Muscle layer of duodenum (tissue), 2 donors: ENCODE measurements at regions not wholly inside any gene's neighbourhood (a gene's known extent, or its start where the extent isn't known, plus 50 kb on each side); places are given as distances from the start of the nearest gene placed in this dataset.
A peak's percentile ranks its signal among the peaks of the same experiment; 100 is the strongest.

Experiments
- H3K27ac ChIP-seq: one replicate; pipeline ENCODE4 v1.7.0; 2013; ENCODE audit warnings: mild to moderate bottlenecking, low read length
- H3K27me3 ChIP-seq: one replicate; pipeline ENCODE4 v1.7.0; 2013; ENCODE audit warnings: low read depth, mild to moderate bottlenecking, control low read depth, low read length
- H3K36me3 ChIP-seq, 2 donors: one replicate each; pipeline ENCODE4 v1.7.0; 2013; ENCODE audit warnings: low read length in 2 of 2, control low read depth in 1 of 2, mild to moderate bottlenecking in 1 of 2; ENCODE audit not compliant: insufficient read depth in 2 of 2, control insufficient read depth in 1 of 2
- H3K4me1 ChIP-seq, 2 donors: one replicate each; pipeline ENCODE4 v1.7.0; 2013; ENCODE audit warnings: low read length in 2 of 2, mild to moderate bottlenecking in 2 of 2, control low read depth in 1 of 2, moderate library complexity in 1 of 2; ENCODE audit not compliant: insufficient read depth in 2 of 2, control insufficient read depth in 1 of 2
- H3K4me3 ChIP-seq, 2 donors: one replicate each; pipeline ENCODE4 v1.7.0; 2013; ENCODE audit warnings: low read length in 2 of 2, low read depth in 1 of 2, mild to moderate bottlenecking in 1 of 2
- H3K9me3 ChIP-seq, 2 donors: one replicate each; pipeline ENCODE4 v1.7.0; 2013; ENCODE audit warnings: low read length in 2 of 2, control low read depth in 1 of 2, mild to moderate bottlenecking in 1 of 2; ENCODE audit not compliant: control insufficient read depth in 1 of 2
- donor health status: healthy.

DNA sequence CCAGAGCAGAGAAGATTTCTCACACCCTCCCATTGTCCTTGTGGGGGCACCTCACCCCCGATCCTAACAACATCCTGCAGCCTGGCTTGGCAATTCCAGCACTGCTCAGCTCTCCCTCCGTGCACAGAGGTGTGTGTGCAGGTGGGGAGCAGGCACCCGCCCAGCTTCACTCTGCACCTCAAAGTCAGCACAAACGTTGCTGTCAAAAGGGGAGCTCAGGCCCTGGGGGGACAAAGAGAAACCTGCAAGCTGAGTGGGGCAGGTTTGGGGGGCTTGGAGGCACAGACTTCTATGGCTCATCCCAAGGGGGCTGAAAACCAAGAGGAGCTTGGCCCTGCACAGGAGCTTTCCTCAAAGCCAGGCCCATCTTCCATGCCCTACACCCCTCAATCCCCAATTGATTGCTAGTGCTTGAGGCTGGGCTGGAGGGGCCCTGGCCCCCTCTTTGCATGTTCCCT, 231.9 kb upstream of the TNRC6C start:
- Histone ChIP-seq H3K4me3 (no peak overlapping the region), H3K9me3 (peaks cover 0 to 3% of the 10 kb centered on the region in 2 donors), H3K4me1 (peaks cover 5 to 15% of the 10 kb centered on the region in 2 donors), H3K27ac (no peak overlapping the region), H3K36me3 (no peaks in the 10 kb centered on the region), H3K27me3 (no peaks in the 10 kb centered on the region)

- H3K27me3 ChIP-seq, result no peaks in the 10 kb centered on the region
- no peak overlapping the region for H3K4me3 ChIP-seq
- H3K4me1 ChIP-seq, result peaks cover 5 to 15% of the 10 kb centered on the region in 2 donors
- H3K9me3 ChIP-seq, result peaks cover 0 to 6% of the 10 kb centered on the region in 2 donors
- H3K36me3 ChIP-seq, result no peaks in the 10 kb centered on the region
- H3K27ac ChIP-seq, result no peak overlapping the region
Measured at GRCh38 chr17:77727037-77727615, 231.4 kb upstream of the TNRC6C start.

- Histone ChIP-seq H3K27ac (peak overlapping the region; percentile 20), H3K9me3 (peaks cover 5 to 17% of the 10 kb centered on the region in 2 donors), H3K4me1 (peaks cover 5 to 15% of the 10 kb centered on the region in 2 donors), H3K36me3 (no peaks in the 10 kb centered on the region), H3K27me3 (no peaks in the 10 kb centered on the region), H3K4me3 (no peak overlapping the region)
Measured at GRCh38 chr17:77728474-77728795, 230.1 kb upstream of the TNRC6C start.

GRCh38 chr17:77728871-77729270, 229.6 kb upstream of the TNRC6C start:
- no peaks in the 10 kb centered on the region for H3K36me3 ChIP-seq
- peaks cover 5 to 17% of the 10 kb centered on the region in 2 donors for H3K9me3 ChIP-seq
- H3K4me1 ChIP-seq, result peaks cover 5 to 20% of the 10 kb centered on the region in 2 donors
- no peak overlapping the region for H3K27ac ChIP-seq
- H3K27me3 ChIP-seq, result no peaks in the 10 kb centered on the region
- no peak overlapping the region for H3K4me3 ChIP-seq

DNA sequence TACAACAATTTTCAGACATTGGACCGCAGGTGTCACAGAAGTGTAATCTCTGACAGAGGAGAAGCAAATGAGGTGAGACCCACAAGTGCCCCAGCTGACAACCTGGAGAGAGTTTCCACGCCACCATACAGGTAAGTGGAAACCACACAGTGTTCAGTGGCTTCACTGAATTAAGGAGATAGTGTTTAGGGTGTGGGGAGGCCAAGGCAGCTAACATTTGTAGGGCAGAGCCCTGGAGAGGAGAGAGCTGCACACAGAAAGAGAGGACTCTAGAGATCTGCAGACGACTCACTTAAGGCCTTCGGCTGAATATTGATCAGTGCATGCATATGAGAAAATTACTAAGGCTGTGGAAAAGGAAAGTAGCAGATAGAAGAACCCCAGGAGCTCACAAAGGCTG, 228.9 kb upstream of the TNRC6C start:
- no peaks in the 10 kb centered on the region for H3K36me3 ChIP-seq
- peaks cover 5 to 17% of the 10 kb centered on the region in 2 donors for H3K9me3 ChIP-seq
- no peak overlapping the region for H3K4me3 ChIP-seq
- no peaks in the 10 kb centered on the region for H3K27me3 ChIP-seq
- peaks cover 5 to 27% of the 10 kb centered on the region in 2 donors for H3K4me1 ChIP-seq
- H3K27ac ChIP-seq, result no peak overlapping the region

- Histone ChIP-seq H3K4me3 (no peak overlapping the region), H3K9me3 (peaks cover 5 to 17% of the 10 kb centered on the region in 2 donors), H3K27ac (no peak overlapping the region), H3K27me3 (no peaks in the 10 kb centered on the region), H3K36me3 (no peaks in the 10 kb centered on the region), H3K4me1 (peaks cover 12 to 35% of the 10 kb centered on the region in 2 donors)
Measured at GRCh38 chr17:77730376-77730775, 228.1 kb upstream of the TNRC6C start.

DNA sequence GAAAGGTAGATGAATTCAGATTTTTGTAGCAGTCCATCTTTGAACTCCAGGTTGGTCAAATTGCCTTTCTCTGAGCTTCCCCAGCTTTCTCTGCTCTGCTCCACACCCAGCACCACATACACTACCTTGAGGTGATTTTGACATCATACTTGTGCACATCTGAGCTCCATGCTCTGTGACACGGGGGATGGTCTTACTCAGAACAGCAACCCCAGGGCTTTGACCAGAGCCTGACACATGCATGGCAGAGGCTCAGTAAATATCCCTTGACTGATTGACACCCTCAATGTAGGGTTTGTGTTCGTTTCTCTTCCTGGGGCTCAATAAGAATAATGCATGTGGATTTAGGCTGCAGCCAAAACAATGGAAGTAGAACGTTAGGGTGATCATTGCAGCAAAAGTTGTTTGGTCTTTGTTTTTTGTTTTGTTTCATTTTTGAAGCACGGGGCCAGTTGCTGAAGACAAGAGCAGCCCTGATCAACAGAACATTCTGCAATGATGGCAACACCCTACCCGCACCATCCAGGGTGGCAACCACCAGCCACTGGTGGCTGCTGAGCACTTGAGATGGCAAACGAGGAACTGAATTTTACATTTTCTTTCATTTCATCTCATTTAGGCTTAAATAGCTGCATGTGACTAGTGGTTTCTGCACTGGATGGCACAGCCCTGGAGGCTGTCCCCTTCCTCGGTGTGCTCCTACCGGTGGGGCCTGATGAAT, 224.8 kb upstream of the TNRC6C start:
- Histone ChIP-seq H3K27ac (no peak overlapping the region), H3K9me3 (peaks cover 5 to 17% of the 10 kb centered on the region in 2 donors), H3K27me3 (no peaks in the 10 kb centered on the region), H3K36me3 (no peaks in the 10 kb centered on the region), H3K4me3 (peak overlapping the region in 1 of 2 donors; percentile 43), H3K4me1 (peaks cover 8 to 39% of the 10 kb centered on the region in 2 donors)

GRCh38 chr17:77734371-77735080, 224.0 kb upstream of the TNRC6C start:
- H3K4me1 ChIP-seq, result peaks cover 8 to 40% of the 10 kb centered on the region in 2 donors
- peak overlapping the region in 1 of 2 donors; percentile 43 for H3K4me3 ChIP-seq
- no peak overlapping the region for H3K27ac ChIP-seq
- H3K27me3 ChIP-seq, result no peaks in the 10 kb centered on the region
- H3K36me3 ChIP-seq, result no peaks in the 10 kb centered on the region
- H3K9me3 ChIP-seq, result peaks cover 5 to 17% of the 10 kb centered on the region in 2 donors

DNA sequence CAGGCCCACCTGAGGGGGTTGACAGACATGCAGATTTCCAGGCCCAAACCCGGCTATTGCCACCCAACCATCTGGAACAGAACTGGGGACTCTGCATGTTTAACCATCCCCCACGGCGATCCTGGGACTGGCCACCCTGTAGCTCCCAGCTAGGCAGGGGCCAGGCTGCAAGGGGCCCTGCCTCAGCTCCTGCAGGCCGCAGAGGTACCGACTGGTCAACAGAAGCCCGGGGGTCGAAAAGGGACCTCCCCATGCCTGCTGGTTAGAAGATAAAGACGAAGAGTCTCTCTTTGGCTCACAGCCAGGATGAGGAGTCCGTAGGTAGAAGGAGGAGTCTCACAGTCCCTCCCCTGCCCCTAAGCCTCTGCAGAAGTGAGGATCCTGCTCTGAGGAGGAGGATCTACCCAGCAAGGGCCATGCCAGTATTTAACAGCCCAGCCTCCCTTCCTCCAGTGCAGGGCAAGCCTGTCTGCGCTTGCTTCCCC, 223.4 kb upstream of the TNRC6C start:
- Histone ChIP-seq H3K27ac (peak overlapping the region; percentile 18), H3K4me1 (peaks cover 8 to 40% of the 10 kb centered on the region in 2 donors), H3K4me3 (peak overlapping the region in 1 of 2 donors; percentile 43), H3K36me3 (no peaks in the 10 kb centered on the region), H3K27me3 (no peaks in the 10 kb centered on the region), H3K9me3 (peaks cover 5 to 17% of the 10 kb centered on the region in 2 donors)

DNA sequence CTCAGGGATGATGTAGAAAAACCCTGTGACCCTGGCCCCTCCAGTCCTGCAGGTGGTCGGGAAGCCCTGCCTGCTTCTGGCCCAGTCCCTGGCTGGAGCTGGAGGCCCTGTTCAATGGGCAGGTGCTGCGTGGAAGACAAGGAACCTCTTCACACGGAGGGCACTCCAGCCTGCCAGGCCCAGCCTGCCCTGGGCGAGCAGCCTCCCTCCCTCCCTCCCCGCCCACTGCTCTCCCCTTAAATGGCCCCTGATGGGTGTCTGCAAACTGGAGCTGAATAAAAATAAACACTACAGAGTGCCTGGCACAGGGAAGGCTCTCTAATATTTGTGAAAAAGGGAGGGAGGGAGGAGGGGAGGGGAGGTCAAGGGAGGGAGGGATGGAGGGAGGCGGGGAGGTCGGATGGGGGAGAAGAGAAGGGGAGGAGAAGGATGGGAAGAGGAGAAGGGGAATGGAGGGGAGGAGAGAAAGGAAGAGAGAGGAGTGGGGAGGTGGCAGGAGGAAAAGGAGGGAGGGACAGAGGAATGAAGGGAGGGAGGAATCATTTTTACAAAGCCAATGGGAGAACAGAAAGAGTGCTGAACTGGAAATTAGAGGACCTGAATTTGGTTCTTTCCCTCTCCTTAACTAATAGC, 222.8 kb upstream of the TNRC6C start:
- H3K4me1 ChIP-seq, result peaks cover 8 to 40% of the 10 kb centered on the region in 2 donors
- H3K4me3 ChIP-seq, result peak overlapping the region in 1 of 2 donors; percentile 43
- H3K36me3 ChIP-seq, result no peaks in the 10 kb centered on the region
- peaks cover 5 to 17% of the 10 kb centered on the region in 2 donors for H3K9me3 ChIP-seq
- H3K27ac ChIP-seq, result peak overlapping the region; percentile 18
- no peaks in the 10 kb centered on the region for H3K27me3 ChIP-seq

- peak overlapping the region in 1 of 2 donors; percentile 24 for H3K4me3 ChIP-seq
Measured at GRCh38 chr17:77736199-77736585, 222.3 kb upstream of the TNRC6C start.

More at GRCh38 chr17:77736199-77736585, 222.3 kb upstream of the TNRC6C start:
- Histone ChIP-seq H3K27me3 (no peaks in the 10 kb centered on the region), H3K9me3 (peaks cover 5 to 17% of the 10 kb centered on the region in 2 donors), H3K27ac (no peak overlapping the region), H3K36me3 (no peaks in the 10 kb centered on the region), H3K4me1 (peaks cover 8 to 40% of the 10 kb centered on the region in 2 donors)
